WTC11 (cell line): ENCODE measurements at regions not wholly inside any gene's neighbourhood (a gene's known extent, or its start where the extent isn't known, plus 50 kb on each side); places are given as distances from the start of the nearest gene placed in this dataset.

Experiments
- ATAC-seq: fragments of 200-7000 bp; cut with Tn5 transposase; 2 replicates; pipeline ENCODE4 v1.10.0; 2021; ENCODE audit warnings: mild to moderate bottlenecking, moderate library complexity
- CTCF ChIA-PET: fragments of 300-600 bp; sonication (Branson Sonifier 250); formaldehyde crosslinking; loops from one replicate; lab custom pipeline; 2021; ENCODE audit warnings: antibody characterized with exemption; lab: Charles Lee
- POLR2A ChIA-PET: fragments of 350-600 bp; sonication (Branson Sonifier 250); formaldehyde crosslinking; loops from one replicate; lab custom pipeline; 2021; ENCODE audit warnings: antibody characterized with exemption; lab: Charles Lee
- DNase-seq: peaks from one replicate; pipeline ENCODE4 v3.0.0; 2021; ENCODE audit warnings: low spot score
- H3K27ac Mint-ChIP-seq: 2 replicates; pipeline ENCODE4 v1.8.0; 2021; ENCODE audit warnings: mixed read lengths
- H3K27me3 Mint-ChIP-seq: 2 replicates; pipeline ENCODE4 v1.8.0; 2021; ENCODE audit warnings: low read depth, mild to moderate bottlenecking, moderate library complexity, mixed read lengths
- H3K36me3 Mint-ChIP-seq: 2 replicates; pipeline ENCODE4 v1.8.0; 2021; ENCODE audit warnings: mixed read lengths
- H3K4me1 Mint-ChIP-seq: 2 replicates; pipeline ENCODE4 v1.8.0; 2022; ENCODE audit warnings: mixed read lengths
- H3K4me3 Mint-ChIP-seq: 2 replicates; pipeline ENCODE4 v1.8.0; 2021; ENCODE audit warnings: mild to moderate bottlenecking, moderate library complexity, mixed read lengths
- H3K9me3 Mint-ChIP-seq: 2 replicates; pipeline ENCODE4 v1.8.0; 2021; ENCODE audit warnings: mixed read lengths
- CREB1 ChIP-seq: sonication (generic); formaldehyde crosslinking; IDR thresholded peaks from 2 replicates; pipeline ENCODE4 v1.8.0; 2023; ENCODE audit warnings: mild to moderate bottlenecking, missing genetic modification reagents
- CTCF ChIP-seq: fragments of 200-600 bp; IDR thresholded peaks from 2 replicates; pipeline ENCODE4 v1.8.0; 2022; ENCODE audit warnings: antibody characterized with exemption
- ELF4 ChIP-seq: sonication (generic); formaldehyde crosslinking; IDR thresholded peaks from 2 replicates; pipeline ENCODE4 v1.8.1; 2022; ENCODE audit warnings: low read depth, mild to moderate bottlenecking, moderate library complexity, missing genetic modification reagents
- FOXJ3 ChIP-seq: sonication (generic); formaldehyde crosslinking; IDR thresholded peaks from 2 replicates; pipeline ENCODE4 v1.9.0; 2021; ENCODE audit warnings: missing genetic modification reagents, mild to moderate bottlenecking, borderline replicate concordance
- FOXP4 ChIP-seq: sonication (generic); formaldehyde crosslinking; IDR thresholded peaks from 2 replicates; pipeline ENCODE4 v1.8.0; 2022; ENCODE audit warnings: mild to moderate bottlenecking, missing genetic modification reagents
- GRHL2 ChIP-seq: fragments of 250-450 bp; sonication (Bioruptor Pico); IDR thresholded peaks from 2 replicates; pipeline ENCODE4 v1.8.0; 2022; ENCODE audit warnings: mild to moderate bottlenecking, moderate library complexity; ENCODE audit not compliant: insufficient replicate concordance, severe bottlenecking
- HMGXB4 ChIP-seq: sonication (generic); formaldehyde crosslinking; IDR thresholded peaks from 2 replicates; pipeline ENCODE4 v1.8.1; 2023; ENCODE audit warnings: mild to moderate bottlenecking, moderate library complexity, missing genetic modification reagents
- JAZF1 ChIP-seq: fragments of 250-450 bp; sonication (Bioruptor Pico); IDR thresholded peaks from 2 replicates; pipeline ENCODE4 v1.9.0; 2021; ENCODE audit warnings: moderate library complexity, mild to moderate bottlenecking, inconsistent platforms
- KAT7 ChIP-seq: sonication (generic); formaldehyde crosslinking; IDR thresholded peaks from 2 replicates; pipeline ENCODE4 v1.8.1; 2023; ENCODE audit warnings: missing genetic modification reagents, mild to moderate bottlenecking, borderline replicate concordance
- MLX ChIP-seq: sonication (generic); formaldehyde crosslinking; IDR thresholded peaks from 2 replicates; pipeline ENCODE4 v1.8.1; 2023; ENCODE audit warnings: mild to moderate bottlenecking, missing genetic modification reagents, moderate library complexity
- MXD4 ChIP-seq: fragments of 250-450 bp; sonication (Bioruptor Pico); IDR thresholded peaks from 2 replicates; pipeline ENCODE4 v1.8.0; 2021; ENCODE audit warnings: mild to moderate bottlenecking, moderate library complexity, borderline replicate concordance
- NFE2L1 ChIP-seq: sonication (generic); formaldehyde crosslinking; IDR thresholded peaks from 2 replicates; pipeline ENCODE4 v1.8.1; 2023; ENCODE audit warnings: missing genetic modification reagents
- NR1H2 ChIP-seq: sonication (generic); formaldehyde crosslinking; IDR thresholded peaks from 2 replicates; pipeline ENCODE4 v1.9.0; 2021; ENCODE audit warnings: mild to moderate bottlenecking, moderate library complexity, missing genetic modification reagents
- NR2C2 ChIP-seq: sonication (generic); formaldehyde crosslinking; IDR thresholded peaks from 2 replicates; pipeline ENCODE4 v1.8.0; 2022; ENCODE audit warnings: mild to moderate bottlenecking, missing genetic modification reagents
- OVOL2 ChIP-seq: fragments of 250-450 bp; sonication (Bioruptor Pico); IDR thresholded peaks from 2 replicates; pipeline ENCODE4 v1.9.0; 2021; ENCODE audit warnings: mild to moderate bottlenecking, borderline replicate concordance
- STAT6 ChIP-seq: sonication (generic); formaldehyde crosslinking; conservative IDR thresholded peaks from 2 replicates; pipeline ENCODE4 v1.8.1; 2023; ENCODE audit warnings: mild to moderate bottlenecking, low read depth, missing genetic modification reagents, moderate library complexity
- TEAD1 ChIP-seq: sonication (generic); formaldehyde crosslinking; IDR thresholded peaks from 2 replicates; pipeline ENCODE4 v1.8.0; 2022; ENCODE audit warnings: mild to moderate bottlenecking, missing genetic modification reagents
- ZBTB43 ChIP-seq: sonication (generic); formaldehyde crosslinking; IDR thresholded peaks from 2 replicates; pipeline ENCODE4 v1.8.1; 2023; ENCODE audit warnings: mild to moderate bottlenecking, missing genetic modification reagents
- ZNF281 ChIP-seq: sonication (generic); formaldehyde crosslinking; IDR thresholded peaks from 2 replicates; pipeline ENCODE4 v1.8.0; 2023; ENCODE audit warnings: mild to moderate bottlenecking, missing genetic modification reagents
- ZNF317 ChIP-seq: sonication (generic); formaldehyde crosslinking; IDR thresholded peaks from 2 replicates; pipeline ENCODE4 v1.8.1; 2023; ENCODE audit warnings: low read depth, mild to moderate bottlenecking, moderate library complexity, missing genetic modification reagents, borderline replicate concordance
- ZNF396 ChIP-seq: fragments of 250-450 bp; sonication (Bioruptor Pico); IDR thresholded peaks from 2 replicates; pipeline ENCODE4 v1.8.0; 2021; ENCODE audit warnings: mild to moderate bottlenecking, moderate library complexity, borderline replicate concordance
- ZNF416 ChIP-seq: fragments of 250-450 bp; sonication (Bioruptor Pico); IDR thresholded peaks from 2 replicates; pipeline ENCODE4 v1.9.0; 2021; ENCODE audit warnings: mild to moderate bottlenecking, inconsistent platforms

GRCh38 chr11:28472904-28473303, 364.7 kb downstream of the METTL15 start (continued):
- TF ChIP-seq ZNF281 (CRISPR knock-in tag), result no peak
- TF ChIP-seq ELF4 (CRISPR knock-in tag), result no peak
- no peak for TF ChIP-seq JAZF1
- no peak for TF ChIP-seq CREB1 (CRISPR knock-in tag)
- TF ChIP-seq NFE2L1 (CRISPR knock-in tag), result no peak
- no peak for TF ChIP-seq OVOL2 (CRISPR knock-in tag)
- no peak for TF ChIP-seq NR2C2 (CRISPR knock-in tag)
- no peak for TF ChIP-seq FOXP4 (CRISPR knock-in tag)
- no peak for TF ChIP-seq STAT6 (CRISPR knock-in tag)
- no peak for TF ChIP-seq ZNF396
- no peak for TF ChIP-seq MXD4 (CRISPR knock-in tag)

- Mint-ChIP-seq H3K36me3 (no peaks in the 10 kb centered on the region), H3K4me3 (no peak overlapping the region), H3K9me3 (peaks cover under 1% of the 10 kb centered on the region; the same call in 1 of the 2 replicates), H3K4me1 (peaks cover 16% of the 10 kb centered on the region), H3K27ac (no peak overlapping the region), H3K27me3 (no peaks in the 10 kb centered on the region)
- TF ChIP-seq MLX (CRISPR knock-in tag) (no peak), ZNF416 (CRISPR knock-in tag) (no peak), GRHL2 (CRISPR knock-in tag) (no peak), NR1H2 (CRISPR knock-in tag) (no peak), ZNF317 (CRISPR knock-in tag) (no peak), HMGXB4 (CRISPR knock-in tag) (no peak), ZBTB43 (no peak), TEAD1 (no peak), FOXJ3 (CRISPR knock-in tag) (no peak), CREB1 (CRISPR knock-in tag) (no peak), CTCF (no peak), KAT7 (CRISPR knock-in tag) (no peak)
- DNase-seq, result no peak
- no peak for ATAC-seq
- ChIA-PET CTCF (no interaction called here), POLR2A (no interaction called here)
These were observed 363.3 kb downstream of the METTL15 start for GRCh38 chr11:28471537-28471936.
